SIG-M5 treated with dmso at 0.1 percent for 504 hours (cell line): ENCODE measurements at regions not wholly inside any gene's neighbourhood (a gene's known extent, or its start where the extent isn't known, plus 50 kb on each side); places are given as distances from the start of the nearest gene placed in this dataset.

Source experiments
- DNase-seq: peaks from one replicate; lab custom pipeline; 2025; ENCODE audit not compliant: unreplicated experiment; lab: John Stamatoyannopoulos, UW

DNA sequence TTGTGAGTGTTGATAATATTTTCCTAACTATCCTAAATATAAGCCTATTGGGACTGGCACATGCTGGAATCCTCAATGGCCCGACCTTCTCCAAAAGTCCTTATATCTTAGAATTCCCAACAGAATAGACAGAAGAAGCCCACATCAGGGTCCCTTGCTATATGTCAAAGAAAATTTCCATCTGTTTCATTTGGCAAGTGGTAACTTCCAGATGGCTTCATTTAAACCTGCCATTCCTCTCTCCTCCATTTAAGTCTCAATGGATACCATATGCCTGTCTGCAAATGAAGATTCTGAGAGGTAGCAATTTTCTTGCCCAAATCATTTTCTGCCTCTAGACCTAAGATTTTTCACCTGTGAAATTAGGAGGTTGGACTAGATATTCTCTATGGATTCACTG is 73.1 kb upstream of the KCNA4 start:
- no peak for DNase-seq

DNA sequence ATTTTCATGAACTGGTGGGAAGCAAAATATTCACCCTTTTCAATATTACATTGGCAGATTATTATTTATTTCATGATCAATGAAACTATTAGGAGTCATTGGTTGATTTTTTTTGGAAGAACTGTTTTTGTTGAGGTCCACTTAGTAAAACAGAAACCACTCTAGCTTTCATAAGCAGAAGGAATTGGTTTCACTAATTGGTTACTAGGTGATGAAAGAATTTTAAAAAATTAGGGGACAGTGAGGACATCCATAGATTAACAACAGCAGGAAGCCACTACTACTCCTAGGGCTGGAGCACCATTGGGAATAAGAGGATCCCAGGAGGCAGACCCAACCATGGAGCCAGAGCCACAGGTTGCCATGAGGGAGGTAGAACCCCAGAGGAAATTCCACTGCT is 74.4 kb upstream of the KCNA4 start:
- DNase-seq = no peak

DNA sequence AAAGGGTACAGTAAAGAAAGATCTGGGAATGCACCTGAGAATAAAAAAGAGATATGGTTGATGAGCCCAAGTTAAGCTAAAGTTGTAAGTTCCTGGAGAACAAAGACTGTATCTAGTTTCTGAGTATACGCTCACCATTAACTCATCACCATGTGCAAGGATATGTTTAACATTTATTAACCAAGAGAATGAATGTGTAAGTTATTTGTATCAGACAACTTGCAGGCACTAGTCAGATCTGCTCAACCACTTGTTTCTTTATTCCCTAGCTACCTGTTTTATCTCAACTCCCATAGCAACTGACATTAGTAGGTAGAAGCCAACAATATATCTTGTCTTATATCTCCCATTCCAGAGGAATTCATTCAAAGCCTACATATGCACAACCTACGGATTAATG is 74.9 kb upstream of the KCNA4 start:
- DNase-seq = no peak

DNA sequence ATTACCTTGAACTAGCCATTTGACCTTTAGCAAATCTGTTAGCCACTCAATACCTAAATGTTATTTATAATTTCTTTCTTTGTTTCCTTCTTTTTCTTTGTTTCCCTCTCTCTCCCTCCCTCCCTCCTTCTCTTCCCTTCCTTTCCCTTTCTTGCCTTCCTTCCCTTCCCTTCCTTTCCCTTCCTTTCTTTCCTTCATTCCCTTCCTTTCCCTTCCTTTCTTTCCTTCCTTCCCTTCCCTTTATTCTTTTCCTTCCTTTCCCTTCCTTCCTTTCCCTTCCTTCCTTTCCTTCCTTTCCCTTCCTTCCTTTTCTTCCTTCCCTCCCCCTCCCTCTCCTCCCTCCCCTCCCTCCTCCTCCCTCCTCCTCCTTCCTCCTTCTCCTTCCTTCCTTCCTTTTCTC is 75.7 kb upstream of the KCNA4 start:
- no peak for DNase-seq

DNA sequence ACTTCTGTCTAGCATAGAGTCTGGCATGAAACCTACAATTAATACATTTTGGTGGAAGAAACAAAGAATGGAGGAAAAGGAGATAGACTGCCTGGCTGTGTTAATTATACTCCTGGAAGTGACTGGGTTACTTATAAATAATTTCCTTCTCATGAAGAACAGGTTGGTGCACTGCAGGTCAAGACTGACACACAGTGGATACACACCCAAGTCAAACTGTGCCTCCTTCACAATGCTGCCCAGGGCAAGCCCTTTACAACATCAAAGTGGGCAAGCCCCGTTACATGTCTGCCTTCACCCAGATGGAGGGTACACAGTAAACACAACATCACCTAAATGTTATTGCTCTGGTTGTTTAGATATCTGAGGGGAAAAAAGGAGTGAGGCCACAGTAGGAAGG is 83.7 kb upstream of the KCNA4 start:
- DNase-seq = no peak

DNA sequence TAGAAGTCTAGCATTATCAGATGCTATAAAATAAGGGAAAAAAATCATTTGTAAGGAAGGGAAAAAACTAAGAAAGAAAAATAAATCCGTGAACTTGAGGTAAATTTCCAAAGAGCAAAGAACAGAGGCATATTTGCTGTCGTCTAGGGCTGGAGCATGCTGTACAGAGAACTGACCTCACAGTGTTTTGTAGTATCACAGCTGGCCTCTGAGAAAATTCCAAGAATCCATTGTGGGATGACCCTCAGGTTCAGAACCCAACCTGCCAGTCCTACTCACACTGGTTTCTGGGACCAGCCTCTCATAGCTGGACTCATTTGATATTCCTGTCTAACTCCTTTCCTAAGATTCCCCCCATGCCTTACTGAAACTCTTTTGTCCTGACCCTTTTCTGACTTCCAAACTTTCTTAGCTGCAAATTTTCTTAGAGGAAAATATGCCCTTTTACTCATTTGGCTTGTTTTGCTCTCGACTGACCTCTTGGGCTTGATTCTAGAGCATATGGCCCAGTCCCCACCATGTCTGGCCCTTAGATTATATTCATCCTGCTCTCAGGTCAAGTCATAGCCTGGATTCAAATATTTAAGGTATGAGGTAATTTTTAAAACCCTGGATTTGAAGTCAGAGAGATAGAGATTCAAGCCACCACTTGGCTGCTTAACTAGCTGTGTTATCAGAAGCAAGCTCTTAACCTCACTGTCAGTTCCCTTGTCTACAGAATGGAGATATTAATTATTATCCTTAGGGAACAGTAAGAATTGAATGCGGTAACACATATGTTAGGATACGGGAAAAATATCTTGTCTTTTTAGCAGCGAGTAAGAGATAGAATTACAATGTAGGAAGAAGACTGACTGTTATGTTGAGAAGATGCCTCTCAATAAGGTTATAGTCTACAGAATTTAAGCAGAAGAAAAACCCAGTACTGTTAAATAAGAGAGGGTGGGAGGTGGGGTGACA is 89.7 kb upstream of the KCNA4 start:
- no peak for DNase-seq

DNA sequence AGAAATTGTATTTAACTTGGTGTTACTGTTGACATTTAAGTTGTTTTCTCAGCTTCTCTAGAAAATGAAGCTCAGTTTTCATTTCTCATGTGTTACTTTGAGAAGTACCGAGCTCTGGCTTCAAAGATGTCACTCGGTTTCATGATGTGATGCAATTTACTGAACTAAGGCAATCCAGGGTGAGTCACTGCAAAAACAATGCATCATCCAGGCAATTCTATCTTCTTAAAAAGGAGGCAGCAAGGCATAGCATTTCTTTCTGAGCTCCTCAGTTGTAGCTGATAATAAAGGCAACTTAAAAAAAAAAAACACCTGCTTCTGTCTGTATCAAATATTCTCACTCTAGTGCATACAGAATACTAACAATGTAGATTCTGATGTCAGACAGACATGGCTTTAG is 91.1 kb upstream of the KCNA4 start:
- peak; percentile 30 for DNase-seq

DNA sequence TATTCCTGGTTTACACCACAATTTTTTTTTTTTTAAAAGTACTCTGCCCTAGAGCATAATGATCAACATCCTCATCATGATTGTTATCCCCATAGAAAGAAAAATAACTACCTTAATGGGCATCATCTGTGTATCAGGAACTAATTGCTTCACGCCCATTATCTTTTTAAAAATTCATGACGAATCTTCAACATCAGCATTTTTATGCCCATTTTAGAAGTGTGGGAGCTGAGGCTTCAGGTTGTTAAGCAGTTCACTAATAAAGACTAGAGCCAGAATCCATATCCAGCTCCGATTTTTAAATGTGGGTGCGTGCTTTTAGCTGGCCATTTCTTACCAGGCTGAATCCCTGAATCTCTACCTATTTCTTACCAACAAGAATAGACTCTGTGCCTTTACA is 92.9 kb upstream of the KCNA4 start:
- no peak for DNase-seq

DNA sequence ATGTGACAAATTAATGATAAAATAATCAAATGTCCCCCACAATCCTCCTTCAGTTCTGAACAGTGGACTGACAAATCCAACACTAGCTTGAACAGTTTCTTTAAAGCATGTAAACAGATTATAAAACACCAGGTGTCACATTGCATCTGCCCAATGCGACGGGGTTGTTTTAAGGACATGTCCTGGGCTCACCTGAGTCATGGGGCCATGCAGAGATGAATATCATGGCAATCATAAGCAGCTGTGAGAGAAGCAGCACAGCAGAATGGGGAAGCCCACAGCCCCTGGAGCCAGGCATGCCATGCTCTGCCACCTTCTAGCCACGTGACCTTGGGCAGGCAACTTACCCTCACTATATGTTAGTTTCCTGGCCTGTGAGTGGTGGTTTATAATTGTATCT is 93.9 kb upstream of the KCNA4 start:
- DNase-seq = no peak

DNA sequence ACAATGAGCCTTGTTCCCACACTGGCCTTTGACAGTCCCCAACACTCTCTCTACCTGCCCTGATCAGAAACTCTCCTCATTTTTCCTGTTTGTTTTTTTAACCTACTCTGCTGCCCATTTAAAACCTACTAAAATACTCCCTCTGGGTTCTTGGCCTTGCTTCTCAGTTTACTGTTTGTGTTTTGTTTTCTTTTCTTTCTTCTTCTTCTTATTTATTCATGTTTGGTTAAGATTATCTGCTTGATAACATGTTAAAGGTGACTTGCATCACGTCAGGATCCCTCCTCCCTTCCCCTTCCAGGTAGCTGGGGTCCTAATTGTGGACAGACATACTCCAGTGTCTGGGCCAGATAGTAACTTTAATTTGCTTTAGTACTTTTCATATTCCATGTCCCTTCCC is 95.0 kb upstream of the KCNA4 start:
- DNase-seq = no peak

DNA sequence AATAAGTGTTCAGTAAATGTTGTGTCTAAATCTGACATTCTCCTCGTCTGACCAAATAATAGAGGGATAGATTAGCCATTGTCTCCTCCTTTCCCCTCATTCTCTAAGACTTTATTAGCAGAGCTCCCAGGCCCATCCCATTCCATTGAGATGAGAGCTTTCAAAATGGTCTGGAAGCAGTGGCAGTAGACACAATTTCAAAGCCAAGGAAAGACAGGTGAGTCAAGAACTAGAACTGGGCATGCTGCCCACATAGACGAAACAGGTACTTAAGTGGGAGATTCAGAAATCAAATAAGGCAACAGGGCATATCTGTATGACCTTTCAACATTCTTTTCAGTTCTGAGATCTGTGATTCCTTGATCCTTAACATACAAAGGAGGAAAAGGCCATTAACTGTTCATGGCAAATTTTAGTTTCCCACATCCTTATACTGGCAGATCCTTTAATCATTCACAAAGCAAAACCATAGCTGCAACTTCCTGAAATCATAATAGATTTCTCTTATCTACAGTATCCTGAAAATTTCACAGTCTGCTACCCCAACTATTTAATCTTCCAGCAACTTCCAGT is 96.6 kb upstream of the KCNA4 start:
- DNase-seq = no peak

DNA sequence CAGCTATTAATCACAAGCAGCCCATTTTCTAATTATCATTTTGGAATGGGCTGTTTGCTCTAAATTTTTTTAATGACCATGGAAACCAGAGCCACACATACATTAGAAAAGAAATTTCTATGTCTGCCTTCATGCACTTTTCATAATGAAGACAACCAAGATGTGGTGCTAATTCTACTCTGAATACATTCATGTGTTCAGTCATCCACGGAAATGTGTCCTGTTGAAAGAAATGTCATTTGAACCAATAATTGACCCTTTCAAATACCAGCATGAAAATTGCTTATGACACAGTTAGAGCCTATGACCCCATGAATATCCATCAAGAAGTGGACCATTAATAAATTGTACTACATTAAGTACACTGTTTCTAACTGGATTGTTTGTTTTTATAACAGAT is 99.7 kb upstream of the KCNA4 start:
- no peak for DNase-seq

DNA sequence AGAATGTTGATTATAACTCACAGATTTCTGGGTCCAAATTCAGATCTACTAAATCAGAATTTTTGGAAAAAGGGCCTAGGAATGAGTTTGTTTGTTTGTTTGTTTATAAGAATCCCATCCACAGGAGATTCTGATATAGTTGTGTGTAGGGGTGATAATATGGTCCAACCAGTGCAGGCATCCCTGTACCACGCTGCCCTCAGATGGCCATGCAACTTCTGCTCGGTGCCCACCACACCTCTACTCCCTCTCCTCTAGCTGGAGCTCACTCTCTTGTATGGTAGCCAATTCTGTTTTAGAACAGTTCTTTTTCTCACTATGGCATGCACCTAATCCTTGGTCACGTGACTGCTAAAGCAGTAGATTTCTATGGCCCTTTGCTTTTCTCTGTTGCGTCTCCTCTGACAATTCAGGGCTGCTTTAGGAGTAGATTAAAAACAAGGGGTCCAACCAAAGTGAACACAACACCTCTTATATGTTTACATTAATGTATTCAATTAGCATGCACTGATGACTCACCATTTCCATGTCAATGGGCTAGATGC is 103.3 kb upstream of the KCNA4 start:
- no peak for DNase-seq

DNA sequence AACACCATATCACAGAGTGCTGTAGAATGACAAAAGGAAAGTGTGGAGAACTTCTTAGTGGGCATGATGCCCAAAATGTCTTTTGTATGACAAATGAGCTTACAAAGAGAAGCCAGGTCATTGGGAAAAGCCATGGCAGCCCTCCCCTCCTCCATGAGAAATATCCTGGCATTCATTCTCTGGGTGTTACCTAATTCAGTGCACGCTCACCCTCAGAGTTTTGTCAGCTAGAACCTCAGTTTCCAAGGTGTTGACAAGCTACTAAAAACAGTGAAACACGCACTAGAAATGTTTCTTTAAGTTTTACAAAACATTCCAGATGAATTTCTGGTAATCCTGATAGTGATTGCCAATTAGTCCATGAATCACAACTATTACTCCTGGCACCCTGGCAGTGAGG is 105.4 kb upstream of the FSHB start:
- DNase-seq = no peak

DNA sequence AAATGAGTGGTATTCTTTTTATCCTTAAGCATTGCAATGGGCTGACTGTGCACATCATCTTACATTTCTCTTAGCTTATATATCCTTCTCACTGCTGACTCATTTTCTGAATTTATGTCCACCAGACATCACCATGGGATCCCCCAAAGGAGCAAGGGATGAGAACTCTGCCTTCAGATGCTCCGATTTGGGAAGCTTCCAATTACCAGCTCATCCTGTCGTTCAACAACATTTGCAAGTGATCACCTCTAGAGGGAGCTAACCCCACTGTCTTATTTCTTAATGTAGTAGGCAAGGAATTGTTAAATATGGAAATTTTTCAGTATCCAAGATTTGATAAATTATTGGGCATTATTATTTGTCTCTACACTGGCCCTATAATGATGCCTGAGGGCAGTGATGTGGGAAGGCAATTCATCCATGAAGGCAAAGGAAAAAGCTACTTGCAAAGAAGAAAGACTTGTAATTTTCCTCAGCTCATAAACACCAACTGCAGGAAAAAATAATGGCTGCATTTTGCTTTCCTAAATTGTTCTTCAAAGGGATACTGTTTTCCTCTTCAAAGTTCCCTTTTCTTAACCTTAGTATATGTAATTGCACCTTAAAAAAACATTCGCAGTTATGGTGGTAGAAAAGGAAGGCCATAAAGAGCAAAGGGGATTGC is 102.4 kb upstream of the FSHB start:
- peak; percentile 14 for DNase-seq

DNA sequence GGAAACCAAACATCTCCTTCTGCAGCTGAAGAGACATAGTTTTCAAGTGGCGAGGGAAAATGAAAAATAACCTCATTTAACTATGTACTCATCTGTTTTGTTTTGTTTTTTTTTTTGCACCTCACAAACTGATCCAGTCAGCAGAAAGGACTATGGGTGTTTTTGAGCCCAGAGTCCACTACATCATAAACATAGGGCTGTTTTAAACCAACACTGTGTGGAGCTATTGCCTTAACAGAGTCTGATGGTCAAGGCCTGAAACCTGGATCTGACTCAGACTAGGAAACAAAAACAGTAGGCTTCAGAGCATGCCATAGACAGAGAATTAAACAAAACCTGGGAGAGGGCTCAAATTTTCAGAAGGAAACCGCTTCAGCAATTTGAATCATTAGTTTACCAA is 99.3 kb upstream of the FSHB start:
- peak; percentile 2 for DNase-seq

DNA sequence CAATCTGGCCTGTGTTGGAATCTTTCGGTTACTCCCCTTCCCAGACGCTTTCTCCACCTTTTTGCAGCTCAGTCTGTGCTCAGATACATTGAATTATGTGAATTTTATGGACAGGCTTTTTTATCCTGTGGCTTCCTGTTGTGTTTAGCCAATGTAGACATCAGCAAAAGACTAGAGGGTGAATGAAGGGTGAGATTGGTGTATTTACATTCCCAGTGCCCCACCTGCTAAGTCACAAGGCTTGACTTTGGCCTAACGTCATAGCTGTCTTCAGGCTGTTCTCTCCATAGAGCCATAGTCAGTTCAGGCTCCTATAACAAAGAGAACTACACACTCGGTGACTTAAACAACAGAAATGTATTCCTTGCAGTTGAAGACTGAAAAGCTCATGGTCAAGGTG is 97.5 kb upstream of the FSHB start:
- DNase-seq = no peak

DNA sequence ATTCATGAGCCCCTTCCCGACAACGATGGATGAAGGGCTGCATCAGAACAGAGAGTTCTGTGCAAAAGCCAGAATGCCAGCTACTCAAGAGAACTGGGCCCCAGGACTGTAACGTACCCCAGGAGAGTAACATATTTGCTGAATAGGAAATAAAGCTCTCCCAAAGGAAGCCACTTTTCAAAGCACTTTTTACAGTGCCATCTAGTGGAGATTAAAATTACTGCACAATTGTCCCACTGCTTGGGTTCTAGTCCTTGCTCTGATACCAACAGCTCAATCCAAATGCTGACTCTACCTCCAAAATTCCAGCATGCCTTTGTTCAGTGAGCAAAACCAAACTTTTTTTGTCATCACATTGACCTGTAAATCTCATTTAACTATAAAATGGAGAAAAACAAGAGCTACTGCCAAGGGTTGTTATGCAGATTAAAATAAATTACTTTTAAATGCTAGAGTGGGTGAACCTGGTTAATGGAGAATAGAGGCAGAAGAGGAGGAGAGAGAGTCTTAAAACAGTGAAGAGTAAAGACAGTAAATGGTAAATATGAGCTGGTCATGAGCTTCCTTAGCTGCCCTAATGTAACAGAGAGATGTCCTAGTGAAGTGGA is 87.6 kb upstream of the FSHB start:
- peak; percentile 13 for DNase-seq

DNA sequence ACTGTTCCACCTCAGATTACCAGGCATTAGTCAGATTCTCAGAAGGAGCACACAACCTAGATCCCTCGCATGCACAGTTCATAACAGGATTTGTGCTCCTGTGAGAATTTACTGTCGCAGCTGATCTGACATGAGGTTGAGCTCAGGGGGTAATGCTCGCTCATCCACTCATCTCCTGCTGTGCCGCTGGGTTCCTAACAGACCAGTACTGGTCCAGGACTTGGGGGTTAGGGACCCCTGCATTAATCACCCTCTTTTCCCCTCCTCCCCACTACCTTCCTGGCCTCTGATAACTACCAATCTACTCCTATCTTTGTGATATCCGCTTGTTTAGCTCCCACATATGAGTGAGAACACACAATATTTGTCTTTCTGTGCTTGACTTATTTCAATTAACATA is 83.5 kb upstream of the FSHB start:
- DNase-seq = no peak

DNA sequence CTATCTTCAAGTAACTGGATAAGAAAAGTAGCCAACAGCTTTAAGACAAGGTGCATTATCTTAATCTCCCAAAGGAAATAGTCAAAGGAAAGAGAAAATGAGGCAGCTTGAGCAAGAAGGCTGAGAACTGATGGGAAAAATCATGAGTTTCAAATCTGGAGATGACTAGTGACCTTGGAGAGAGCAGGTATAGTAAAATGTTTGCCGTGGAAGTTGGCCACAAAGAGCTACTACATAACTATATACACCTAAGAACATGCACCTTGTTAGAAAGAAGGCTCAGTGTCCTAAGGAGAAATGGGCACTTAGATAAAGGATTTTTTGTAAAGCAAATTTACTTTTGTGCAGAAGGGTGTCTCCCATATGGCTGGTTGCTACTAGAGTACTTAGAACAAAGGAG is 80.8 kb upstream of the FSHB start:
- no peak for DNase-seq

DNA sequence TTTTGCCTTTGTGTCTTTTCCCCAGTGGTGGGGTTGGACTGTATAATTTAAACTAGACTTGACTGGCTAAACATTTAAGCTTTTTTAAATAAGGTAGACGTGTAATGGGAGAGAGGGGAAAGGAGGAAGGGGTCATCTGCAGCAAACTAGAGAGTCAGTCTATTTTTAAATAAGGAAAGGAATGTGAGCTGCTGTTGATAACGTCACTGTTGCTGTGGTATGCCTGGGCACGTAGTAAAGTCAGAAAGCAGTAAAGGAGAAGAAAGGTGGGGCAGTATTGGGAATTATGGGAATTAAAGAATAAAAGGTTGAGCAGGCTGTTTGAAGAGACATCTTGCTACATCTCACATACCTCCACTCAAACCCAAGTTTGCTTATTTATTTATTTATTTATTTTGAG is 80.4 kb upstream of the FSHB start:
- DNase-seq = no peak

DNA sequence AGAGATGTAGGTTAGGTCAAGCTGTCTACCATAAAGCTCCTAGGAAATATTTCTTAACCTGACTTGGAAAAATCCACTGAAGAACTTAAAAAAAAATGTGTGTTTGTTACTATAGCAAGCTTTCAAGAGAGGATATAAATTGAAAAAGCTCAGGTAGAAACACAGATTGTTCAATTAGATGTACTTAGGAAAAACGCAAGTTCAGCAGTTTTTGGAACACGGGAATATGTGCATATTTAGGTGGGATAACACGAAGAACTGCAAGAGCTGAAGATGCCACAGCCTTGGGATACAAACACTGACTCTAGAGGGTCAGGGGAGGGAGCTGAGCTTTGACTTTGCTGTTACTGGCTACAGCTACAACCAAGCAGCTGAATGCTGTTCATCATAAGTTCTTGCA is 77.8 kb upstream of the FSHB start:
- no peak for DNase-seq
